HL-60 (cell line): ENCODE measurements at regions not wholly inside any gene's neighbourhood (a gene's known extent, or its start where the extent isn't known, plus 50 kb on each side); places are given as distances from the start of the nearest gene placed in this dataset.

Experiments used
- CTCF ChIP-seq: IDR thresholded peaks from one replicate; pipeline ENCODE4 v1.5.1; 2011; ENCODE audit warnings: low read length, control low read depth, inconsistent platforms; ENCODE audit not compliant: insufficient read depth
- GABPA ChIP-seq: IDR thresholded peaks from 2 replicates; pipeline ENCODE4 v1.6.1; 2012; ENCODE audit warnings: low read depth
- POLR2AphosphoS5 ChIP-seq: IDR thresholded peaks from 2 replicates; pipeline ENCODE4 v1.6.1; 2012; ENCODE audit warnings: low read depth
- REST ChIP-seq: IDR thresholded peaks from 2 replicates; pipeline ENCODE4 v1.6.1; 2012; ENCODE audit warnings: low read depth; ENCODE audit not compliant: insufficient replicate concordance
- SPI1 ChIP-seq: IDR thresholded peaks from 2 replicates; pipeline ENCODE4 v1.6.1; 2012; ENCODE audit warnings: low read depth, mild to moderate bottlenecking, borderline replicate concordance

- TF ChIP-seq CTCF (no peak), REST (no peak), POLR2AphosphoS5 (no peak), GABPA (no peak), SPI1 (no peak)
Observed at GRCh38 chr3:22565393-22565792, 637.7 kb upstream of the UBE2E2 start.
